H4 (cell line): ENCODE measurements at regions not wholly inside any gene's neighbourhood (a gene's known extent, or its start where the extent isn't known, plus 50 kb on each side); places are given as distances from the start of the nearest gene placed in this dataset.
"Not testable (repeated sequence)": the region's sequence is repeated elsewhere in the genome, so short reads cannot be mapped to it uniquely, and the experiment has no call there.

Experiments
- DNase-seq: peaks from one replicate; pipeline ENCODE4 v3.0.0-alpha.2; 2015; ENCODE audit warnings: low spot score

GRCh38 chr7:146057958-146058357, 58.6 kb upstream of the CNTNAP2 start:
- DNase-seq, result no peak

- DNase-seq, result no peak
Measured at GRCh38 chr7:146054909-146055308, 61.7 kb upstream of the CNTNAP2 start.

- DNase-seq, result peak; percentile 15
Measured at GRCh38 chr7:146053492-146053891, 63.1 kb upstream of the CNTNAP2 start.

GRCh38 chr7:146043310-146043709, 73.3 kb upstream of the CNTNAP2 start:
- DNase-seq, result not testable (repeated sequence)

GRCh38 chr7:146028251-146028750, 88.3 kb upstream of the CNTNAP2 start:
- DNase-seq, result no peak

- DNase-seq, result no peak
Measured at GRCh38 chr7:146027243-146027642, 89.4 kb upstream of the CNTNAP2 start.

GRCh38 chr7:146022776-146023175, 93.8 kb upstream of the CNTNAP2 start:
- no peak for DNase-seq

- DNase-seq, result not testable (repeated sequence)
Measured at GRCh38 chr7:146019041-146020004, 97.3 kb upstream of the CNTNAP2 start.

GRCh38 chr7:146017366-146017765, 99.2 kb upstream of the CNTNAP2 start:
- not testable (repeated sequence) for DNase-seq

- not testable (repeated sequence) for DNase-seq
Measured at GRCh38 chr7:146014154-146014553, 102.4 kb upstream of the CNTNAP2 start.

GRCh38 chr7:146008293-146008692, 108.3 kb upstream of the CNTNAP2 start:
- no peak for DNase-seq

GRCh38 chr7:146004805-146005204, 111.8 kb upstream of the CNTNAP2 start:
- no peak for DNase-seq

- peak; percentile 45 for DNase-seq
Measured at GRCh38 chr7:146002431-146003078, 114.0 kb upstream of the CNTNAP2 start.

- DNase-seq, result no peak
Measured at GRCh38 chr7:146002008-146002407, 114.6 kb upstream of the CNTNAP2 start.

- DNase-seq, result no peak
Measured at GRCh38 chr7:146000882-146001281, 115.7 kb upstream of the CNTNAP2 start.

GRCh38 chr7:145989469-145989868, 127.1 kb upstream of the CNTNAP2 start:
- DNase-seq, result no peak

- peak; percentile 14 for DNase-seq
Measured at GRCh38 chr7:145986248-145986874, 130.2 kb upstream of the CNTNAP2 start.

- DNase-seq, result peak; percentile 12
Measured at GRCh38 chr7:145978769-145979168, 137.8 kb upstream of the CNTNAP2 start.

- DNase-seq, result no peak
Measured at GRCh38 chr7:145959981-145960380, 156.6 kb upstream of the CNTNAP2 start.

- no peak for DNase-seq
Measured at GRCh38 chr7:145957160-145957890, 159.3 kb upstream of the CNTNAP2 start.

GRCh38 chr7:145951566-145951965, 165.0 kb upstream of the CNTNAP2 start:
- DNase-seq, result no peak

- DNase-seq, result peak; percentile 73
Measured at GRCh38 chr7:145928937-145929336, 187.7 kb upstream of the CNTNAP2 start.
